Gastroesophageal sphincter (tissue), 4 donors: ENCODE measurements at regions not wholly inside any gene's neighbourhood (a gene's known extent, or its start where the extent isn't known, plus 50 kb on each side); places are given as distances from the start of the nearest gene placed in this dataset.

Source experiments
- ATAC-seq: fragments of 150-250 bp; one replicate; pipeline ENCODE4 v1.9.1; 2016; ENCODE audit warnings: mild to moderate bottlenecking, moderate library complexity
- H3K27ac ChIP-seq, 4 donors: fragments of 200-600 bp; sonication (generic) in 3 of 4; 1 replicate in 3 of 4; 2 replicates in 1 of 4; pipeline ENCODE4 v1.5.1; 2016 to 2019
- H3K27me3 ChIP-seq: fragments of 200-600 bp; sonication (generic); one replicate; pipeline ENCODE4 v1.5.1; 2019
- H3K36me3 ChIP-seq, 2 donors: fragments of 200-600 bp; sonication (generic); one replicate each; pipeline ENCODE4 v1.5.1; 2019; ENCODE audit warnings: control low read depth in 1 of 2
- H3K4me1 ChIP-seq, 3 donors: fragments of 200-600 bp; sonication (generic); 1 replicate in 2 of 3; 2 replicates in 1 of 3; pipeline ENCODE4 v1.5.1; 2016 to 2019; ENCODE audit warnings: control low read depth in 2 of 3
- H3K4me3 ChIP-seq, 2 donors: fragments of 200-600 bp; sonication (generic); one replicate each; pipeline ENCODE4 v1.5.1; 2019; ENCODE audit warnings: mild to moderate bottlenecking in 1 of 2, moderate library complexity in 1 of 2
- H3K9me3 ChIP-seq, 3 donors: fragments of 200-600 bp; sonication (generic); one replicate each; pipeline ENCODE4 v1.5.1; 2017 to 2019; ENCODE audit warnings: control low read depth in 2 of 3
- CTCF ChIP-seq, 4 experiments: fragments of 200-600 bp in 2 of 4; fragments of 450-650 bp in 2 of 4; sonication (generic) in 1 of 4; IDR thresholded peaks; one replicate each; pipeline ENCODE4 v1.5.1; 2017 to 2019; ENCODE audit warnings: antibody characterized with exemption in 4 of 4, mild to moderate bottlenecking in 2 of 4, moderate library complexity in 2 of 4
- EP300 ChIP-seq: sonication (generic); formaldehyde crosslinking; IDR thresholded peaks from one replicate; pipeline ENCODE4 v1.6.1; 2017; ENCODE audit warnings: antibody characterized with exemption, mild to moderate bottlenecking
- POLR2A ChIP-seq, 2 donors: fragments of 450-650 bp; IDR thresholded peaks; one replicate each; pipeline ENCODE4 v1.6.1; 2017; ENCODE audit warnings: antibody characterized with exemption in 2 of 2, mild to moderate bottlenecking in 2 of 2, moderate library complexity in 1 of 2
- POLR2AphosphoS5 ChIP-seq: sonication (generic); formaldehyde crosslinking; IDR thresholded peaks from one replicate; pipeline ENCODE4 v1.6.1; 2017; ENCODE audit warnings: antibody characterized with exemption
- WGBS, 2 donors: methylation state at CpG; one replicate each; pipeline ENCODE4 v1.1.5; 2018; ENCODE audit warnings: low coverage in 1 of 2; 5-methylcytosine and 5-hydroxymethylcytosine counted together

- Histone ChIP-seq H3K4me3 (no peak overlapping the region), H3K27ac (no peak overlapping the region), H3K27me3 (no peaks in the 10 kb centered on the region), H3K36me3 (no peaks in the 10 kb centered on the region), H3K9me3 (no peaks in the 10 kb centered on the region), H3K4me1 (no peaks in the 10 kb centered on the region)
- ATAC-seq, result no peak
- WGBS, 2 donors, result 60 to 70% methylated on average over 5 of the region's 5 CpGs
- TF ChIP-seq POLR2A (IDR thresholded peaks at IDR 0.05), result no peak
- no peak for TF ChIP-seq EP300
- TF ChIP-seq POLR2AphosphoS5, result no peak
- no peak for TF ChIP-seq CTCF (IDR thresholded peaks at IDR 0.05)
These were observed 573.5 kb downstream of the RNF144A start for GRCh38 chr2:7490672-7491071.

- H3K36me3 ChIP-seq, result no peaks in the 10 kb centered on the region
- TF ChIP-seq CTCF (IDR thresholded peaks at IDR 0.05) (no peak), EP300 (no peak), POLR2AphosphoS5 (no peak), POLR2A (IDR thresholded peaks at IDR 0.05) (no peak)
These were observed 575.5 kb downstream of the RNF144A start for GRCh38 chr2:7492719-7493118.

GRCh38 chr2:7497178-7497577 is 580.0 kb downstream of the RNF144A start:
- Histone ChIP-seq H3K36me3 (no peaks in the 10 kb centered on the region), H3K9me3 (no peaks in the 10 kb centered on the region), H3K4me3 (no peak overlapping the region), H3K27ac (no peak overlapping the region), H3K4me1 (no peaks in the 10 kb centered on the region), H3K27me3 (no peaks in the 10 kb centered on the region)
- TF ChIP-seq POLR2AphosphoS5, result no peak
- no peak for ATAC-seq
- 79 to 85% methylated on average over 4 of the region's 4 CpGs for WGBS, 2 donors

More at GRCh38 chr2:7492719-7493118, 575.5 kb downstream of the RNF144A start:
- no peaks in the 10 kb centered on the region for H3K9me3 ChIP-seq
- no peak overlapping the region for H3K27ac ChIP-seq
- H3K27me3 ChIP-seq, result no peaks in the 10 kb centered on the region
- H3K4me1 ChIP-seq, result no peaks in the 10 kb centered on the region
- WGBS, 2 donors, result 81 to 100% methylated on average over 1 of the region's 1 CpG
- no peak overlapping the region for H3K4me3 ChIP-seq
- no peak for ATAC-seq

- Histone ChIP-seq H3K36me3 (no peaks in the 10 kb centered on the region), H3K4me1 (no peaks in the 10 kb centered on the region), H3K4me3 (no peak overlapping the region), H3K27me3 (no peaks in the 10 kb centered on the region), H3K9me3 (no peaks in the 10 kb centered on the region), H3K27ac (no peak overlapping the region)
- 83 to 86% methylated on average over 1 to 2 of the region's 2 CpGs for WGBS, 2 donors
- ATAC-seq, result no peak
- TF ChIP-seq EP300 (no peak), POLR2A (IDR thresholded peaks at IDR 0.05) (no peak), POLR2AphosphoS5 (no peak), CTCF (IDR thresholded peaks at IDR 0.05) (no peak)
These were observed 581.8 kb downstream of the RNF144A start for GRCh38 chr2:7499018-7499417.

- Histone ChIP-seq H3K36me3 (no peaks in the 10 kb centered on the region), H3K4me1 (no peaks in the 10 kb centered on the region), H3K27me3 (peaks cover 11% of the 10 kb centered on the region), H3K27ac (no peak overlapping the region), H3K9me3 (no peaks in the 10 kb centered on the region), H3K4me3 (no peak overlapping the region)
- TF ChIP-seq POLR2A (IDR thresholded peaks at IDR 0.05) (no peak), CTCF (IDR thresholded peaks at IDR 0.05) (no peak), EP300 (no peak), POLR2AphosphoS5 (no peak)
- ATAC-seq, result no peak
These were observed 585.1 kb downstream of the RNF144A start for GRCh38 chr2:7502336-7502735.
